ENCODE measurements at regions not wholly inside any gene's neighbourhood (a gene's known extent, or its start where the extent isn't known, plus 50 kb on each side); places are given as distances from the start of the nearest gene placed in this dataset.

GRCh38 chr2:52431352-52431760 lies 1336.2 kb upstream of the CHAC2 start:
- TF ChIP-seq, protein P1, sequence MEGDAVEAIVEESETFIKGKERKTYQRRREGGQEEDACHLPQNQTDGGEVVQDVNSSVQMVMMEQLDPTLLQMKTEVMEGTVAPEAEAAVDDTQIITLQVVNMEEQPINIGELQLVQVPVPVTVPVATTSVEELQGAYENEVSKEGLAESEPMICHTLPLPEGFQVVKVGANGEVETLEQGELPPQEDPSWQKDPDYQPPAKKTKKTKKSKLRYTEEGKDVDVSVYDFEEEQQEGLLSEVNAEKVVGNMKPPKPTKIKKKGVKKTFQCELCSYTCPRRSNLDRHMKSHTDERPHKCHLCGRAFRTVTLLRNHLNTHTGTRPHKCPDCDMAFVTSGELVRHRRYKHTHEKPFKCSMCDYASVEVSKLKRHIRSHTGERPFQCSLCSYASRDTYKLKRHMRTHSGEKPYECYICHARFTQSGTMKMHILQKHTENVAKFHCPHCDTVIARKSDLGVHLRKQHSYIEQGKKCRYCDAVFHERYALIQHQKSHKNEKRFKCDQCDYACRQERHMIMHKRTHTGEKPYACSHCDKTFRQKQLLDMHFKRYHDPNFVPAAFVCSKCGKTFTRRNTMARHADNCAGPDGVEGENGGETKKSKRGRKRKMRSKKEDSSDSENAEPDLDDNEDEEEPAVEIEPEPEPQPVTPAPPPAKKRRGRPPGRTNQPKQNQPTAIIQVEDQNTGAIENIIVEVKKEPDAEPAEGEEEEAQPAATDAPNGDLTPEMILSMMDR (IDR thresholded peaks at IDR 0.05), result no peak
- TF ChIP-seq POLR2A (IDR thresholded peaks at IDR 0.05) (no peak), POLR2AphosphoS5 (IDR thresholded peaks at IDR 0.05) (no peak), EP300 (IDR thresholded peaks at IDR 0.05) (no peak)
